ENCODE measurements at regions not wholly inside any gene's neighbourhood (a gene's known extent, or its start where the extent isn't known, plus 50 kb on each side); places are given as distances from the start of the nearest gene placed in this dataset.

- no peak overlapping the region for H3K4me3 ChIP-seq (replicated peaks; ENCODE audit: insufficient read depth, low read length)
- no peak overlapping the region for H3K27ac ChIP-seq (replicated peaks)
- TF ChIP-seq REST (IDR thresholded peaks at IDR 0.05; ENCODE audit: insufficient replicate concordance, low read depth) (no peak), GABPA (IDR thresholded peaks at IDR 0.05; ENCODE audit: low read depth) (no peak), POLR2AphosphoS5 (IDR thresholded peaks at IDR 0.05; ENCODE audit: low read depth) (no peak), SPI1 (IDR thresholded peaks at IDR 0.05; ENCODE audit: borderline replicate concordance, low read depth) (no peak), CTCF (IDR thresholded peaks at IDR 0.05; ENCODE audit: insufficient read depth, low read length) (no peak)
- H3K27me3 ChIP-seq (ENCODE audit: insufficient read depth, poor library complexity, severe bottlenecking): no peaks in the 10 kb centered on the region
- DNase-seq (ENCODE audit: low read depth in 1 of 2, low spot score in 1 of 2): no peak
Measured at GRCh38 chrX:46386511-46386910, 158.7 kb downstream of the ZNF674 start.

GRCh38 chrX:46383006-46383405 lies 162.2 kb downstream of the ZNF674 start:
- DNase-seq (ENCODE audit: low read depth in 1 of 2, low spot score in 1 of 2): no peak
- Histone ChIP-seq H3K27ac (replicated peaks) (no peak overlapping the region), H3K27me3 (ENCODE audit: insufficient read depth, poor library complexity, severe bottlenecking) (no peaks in the 10 kb centered on the region), H3K4me3 (replicated peaks; ENCODE audit: insufficient read depth, low read length) (no peak overlapping the region)
- TF ChIP-seq GABPA (IDR thresholded peaks at IDR 0.05; ENCODE audit: low read depth) (no peak), SPI1 (IDR thresholded peaks at IDR 0.05; ENCODE audit: borderline replicate concordance, low read depth) (no peak), POLR2AphosphoS5 (IDR thresholded peaks at IDR 0.05; ENCODE audit: low read depth) (no peak), CTCF (IDR thresholded peaks at IDR 0.05; ENCODE audit: insufficient read depth, low read length) (no peak), REST (IDR thresholded peaks at IDR 0.05; ENCODE audit: insufficient replicate concordance, low read depth) (no peak)

- TF ChIP-seq REST (IDR thresholded peaks at IDR 0.05; ENCODE audit: insufficient replicate concordance, low read depth) (no peak), SPI1 (IDR thresholded peaks at IDR 0.05; ENCODE audit: borderline replicate concordance, low read depth) (no peak), POLR2AphosphoS5 (IDR thresholded peaks at IDR 0.05; ENCODE audit: low read depth) (no peak), CTCF (IDR thresholded peaks at IDR 0.05; ENCODE audit: insufficient read depth, low read length) (no peak), GABPA (IDR thresholded peaks at IDR 0.05; ENCODE audit: low read depth) (no peak)
Measured at GRCh38 chrX:46382595-46382994, 162.6 kb downstream of the ZNF674 start.

More at GRCh38 chrX:46382595-46382994, 162.6 kb downstream of the ZNF674 start:
- H3K27me3 ChIP-seq (ENCODE audit: insufficient read depth, poor library complexity, severe bottlenecking): no peaks in the 10 kb centered on the region
- no peak for DNase-seq (ENCODE audit: low read depth in 1 of 2, low spot score in 1 of 2)
- no peak overlapping the region for H3K4me3 ChIP-seq (replicated peaks; ENCODE audit: insufficient read depth, low read length)
- no peak overlapping the region for H3K27ac ChIP-seq (replicated peaks)
